HepG2 (cell line): ENCODE measurements at regions not wholly inside any gene's neighbourhood (a gene's known extent, or its start where the extent isn't known, plus 50 kb on each side); places are given as distances from the start of the nearest gene placed in this dataset.

ENCODE experiments used
- ATAC-seq: fragments of 200-7000 bp; cut with Tn5 transposase; 3 replicates; pipeline ENCODE4 v1.9.1; 2020; ENCODE audit warnings: mild to moderate bottlenecking, moderate library complexity
- BruUV-seq: library from RNA; stranded (reverse); fragments of 400-500 nt; replicated peaks from 2 replicates; lab custom pipeline; 2021; lab: Mats Ljungman, UMichigan
- CTCF ChIA-PET: fragments of 300-600 bp; formaldehyde crosslinking; extraction: SDS; loops from one replicate; lab custom pipeline; 2021; ENCODE audit warnings: low total read pairs, inconsistent platforms, low intra/inter-chr PET ratio; lab: Yijun Ruan, JAX
- POLR2A ChIA-PET: fragments of 350-600 bp; sonication (Branson Sonifier 250); formaldehyde crosslinking; loops from one replicate; lab custom pipeline; 2020; ENCODE audit warnings: antibody characterized with exemption, inconsistent platforms; lab: Yijun Ruan, JAX
- DNase-seq: peaks from one replicate; pipeline ENCODE4 v3.0.0-alpha.2; 2015; ENCODE audit warnings: low spot score
- FAIRE-seq: peaks from 3 replicates; lab custom pipeline; 2011; peaks lifted over from hg19 to GRCh38; lab: Jason Lieb, UNC
- H2AFZ ChIP-seq: one replicate; pipeline ENCODE4 v1.6.1; 2011; ENCODE audit warnings: low read length, inconsistent platforms
- H3K27ac ChIP-seq: fragments of 300-600 bp; 3 replicates; pipeline ENCODE4 v1.8.0; 2011; ENCODE audit warnings: mixed run types, mild to moderate bottlenecking, mixed read lengths, low read length, inconsistent platforms; ENCODE audit not compliant: insufficient read depth; ENCODE audit errors: extremely low read length
- H3K27me3 ChIP-seq, 2 experiments: fragments of 200-600 bp in 1 of 2; 2 replicates in 1 of 2; 3 replicates in 1 of 2; pipeline versions ENCODE4 v1.6.0 to v1.8.0; 2011; ENCODE audit warnings: low read length in 2 of 2, mild to moderate bottlenecking in 2 of 2, moderate library complexity in 2 of 2, inconsistent platforms in 1 of 2; ENCODE audit not compliant: insufficient read depth in 2 of 2, control insufficient read depth in 1 of 2
- H3K36me3 ChIP-seq, 2 experiments: fragments of 200-600 bp in 1 of 2; replicated peaks in 1 of 2; 2 replicates in 1 of 2; 3 replicates in 1 of 2; pipeline versions ENCODE4 v1.5.1 to v1.8.0; 2011; ENCODE audit warnings: low read length in 2 of 2, inconsistent platforms in 1 of 2; ENCODE audit not compliant: insufficient read depth in 2 of 2, control insufficient read depth in 1 of 2
- H3K4me1 ChIP-seq: 2 replicates; pipeline ENCODE4 v1.5.1; 2012; ENCODE audit warnings: low read length, inconsistent platforms; ENCODE audit not compliant: insufficient read depth
- H3K4me2 ChIP-seq: 2 replicates; pipeline ENCODE4 v1.6.0; 2011; ENCODE audit warnings: low read depth, low read length, inconsistent platforms
- H3K4me3 ChIP-seq, 3 experiments: fragments of 200-600 bp in 1 of 3; sonication (generic), shearing (Covaris generic) in 1 of 3; replicated peaks in 1 of 3; 2 replicates each; pipeline ENCODE4 v1.5.1; 2011 to 2016; ENCODE audit warnings: low read length in 3 of 3, inconsistent platforms in 2 of 3, low read depth in 2 of 3, mild to moderate bottlenecking in 2 of 3, control low read depth in 1 of 3, mixed read lengths in 1 of 3; ENCODE audit not compliant: insufficient read depth in 1 of 3
- H3K79me2 ChIP-seq: one replicate; pipeline ENCODE4 v1.6.1; 2011; ENCODE audit warnings: low read length, inconsistent platforms; ENCODE audit not compliant: insufficient read depth
- H3K9ac ChIP-seq: 2 replicates; pipeline ENCODE4 v1.6.0; 2011; ENCODE audit warnings: mild to moderate bottlenecking, low read depth, low read length, inconsistent platforms; ENCODE audit not compliant: insufficient read depth
- H3K9me3 ChIP-seq: 2 replicates; pipeline ENCODE4 v1.5.1; 2012; ENCODE audit warnings: mild to moderate bottlenecking, low read length
- H4K20me1 ChIP-seq: 2 replicates; pipeline ENCODE4 v1.6.0; 2011; ENCODE audit warnings: inconsistent platforms, mild to moderate bottlenecking, low read length, moderate library complexity; ENCODE audit not compliant: insufficient read depth
- ATF1 ChIP-seq: IDR thresholded peaks from 2 replicates; pipeline ENCODE4 v1.6.1; 2016; ENCODE audit warnings: mild to moderate bottlenecking, control low read depth
- ATM ChIP-seq: fragments of 450-650 bp; IDR thresholded peaks from 2 replicates; pipeline ENCODE4 v1.7.1; 2017; ENCODE audit warnings: mild to moderate bottlenecking, borderline replicate concordance
- CCAR2 ChIP-seq: fragments of 200-400 bp; formaldehyde crosslinking; optimal IDR thresholded peaks from 2 replicates; pipeline ENCODE3; 2018; ENCODE audit warnings: low read depth, mild to moderate bottlenecking, low read length, moderate library complexity
- CTCF ChIP-seq: sonication (generic); formaldehyde crosslinking; IDR thresholded peaks from 2 replicates; pipeline ENCODE4 v1.5.0; 2020; ENCODE audit warnings: mild to moderate bottlenecking, missing genetic modification reagents, moderate library complexity
- ELK4 ChIP-seq: sonication (generic); formaldehyde crosslinking; IDR thresholded peaks from 2 replicates; pipeline ENCODE4 v1.9.0; 2021; ENCODE audit warnings: missing genetic modification reagents, borderline replicate concordance
- HNF4G ChIP-seq, 2 experiments: sonication (generic) in 1 of 2; formaldehyde crosslinking in 1 of 2; IDR thresholded peaks; 2 replicates each; pipeline versions ENCODE4 v1.4.0 to v1.6.1; 2011 to 2020; ENCODE audit warnings: borderline replicate concordance in 2 of 2, low read depth in 2 of 2, mild to moderate bottlenecking in 2 of 2, low read length in 1 of 2, missing genetic modification reagents in 1 of 2, moderate library complexity in 1 of 2
- MAFK ChIP-seq, 2 experiments: IDR thresholded peaks in 1 of 2; conservative IDR thresholded peaks in 1 of 2; 2 replicates each; pipeline ENCODE4 v1.6.1; 2011; ENCODE audit warnings: improper control_type of control experiment in 2 of 2, low read length in 2 of 2
- MIER3 ChIP-seq: IDR thresholded peaks from 2 replicates; pipeline ENCODE4 v1.6.1; 2016; ENCODE audit warnings: missing compliant biosample characterization, borderline replicate concordance
- NAIF1 ChIP-seq: sonication (generic); formaldehyde crosslinking; IDR thresholded peaks from 2 replicates; pipeline ENCODE4 v1.5.0; 2020; ENCODE audit warnings: mild to moderate bottlenecking, missing genetic modification reagents, borderline replicate concordance
- NFIC ChIP-seq: IDR thresholded peaks from 2 replicates; pipeline ENCODE4 v1.6.1; 2012; ENCODE audit warnings: mild to moderate bottlenecking, low read length, inconsistent platforms
- SNAPC5 ChIP-seq: sonication (generic); formaldehyde crosslinking; IDR thresholded peaks from 2 replicates; pipeline ENCODE4 v1.8.1; 2023; ENCODE audit warnings: mild to moderate bottlenecking, missing genetic modification reagents, borderline replicate concordance
- ZBTB38 ChIP-seq: sonication (generic); formaldehyde crosslinking; IDR thresholded peaks from 2 replicates; pipeline ENCODE4 v1.5.1; 2020; ENCODE audit warnings: mild to moderate bottlenecking, missing genetic modification reagents
- ZC3H4 ChIP-seq: sonication (generic); formaldehyde crosslinking; IDR thresholded peaks from 2 replicates; pipeline ENCODE4 v1.4.0; 2020; ENCODE audit warnings: missing genetic modification reagents, borderline replicate concordance
- ZKSCAN1 ChIP-seq: fragments of 150-350 bp; IDR thresholded peaks from 2 replicates; pipeline ENCODE4 v1.6.1; 2014; ENCODE audit warnings: low read length
- ZNF264 ChIP-seq: sonication (generic); formaldehyde crosslinking; IDR thresholded peaks from 2 replicates; pipeline ENCODE4 v1.4.0; 2020; ENCODE audit warnings: missing genetic modification reagents
- ZNF431 ChIP-seq: sonication (generic); formaldehyde crosslinking; IDR thresholded peaks from 2 replicates; pipeline ENCODE4 v1.9.0; 2022; ENCODE audit warnings: missing genetic modification reagents, low read depth, mild to moderate bottlenecking, borderline replicate concordance
- ZNF446 ChIP-seq: sonication (generic); formaldehyde crosslinking; IDR thresholded peaks from 2 replicates; pipeline ENCODE4 v1.5.0; 2020; ENCODE audit warnings: mild to moderate bottlenecking, missing genetic modification reagents
- ZNF552 ChIP-seq: sonication (generic); formaldehyde crosslinking; IDR thresholded peaks from 2 replicates; pipeline ENCODE4 v1.9.0; 2022; ENCODE audit warnings: missing genetic modification reagents, mild to moderate bottlenecking, borderline replicate concordance
- ZNF577 ChIP-seq: sonication (generic); formaldehyde crosslinking; IDR thresholded peaks from 2 replicates; pipeline ENCODE4 v1.4.0; 2020; ENCODE audit warnings: mild to moderate bottlenecking, low read depth, missing genetic modification reagents, borderline replicate concordance
- ZNF773 ChIP-seq: sonication (generic); formaldehyde crosslinking; IDR thresholded peaks from 2 replicates; pipeline ENCODE4 v1.4.0; 2020; ENCODE audit warnings: missing genetic modification reagents, borderline replicate concordance
- WGBS: methylation state at CpG from one replicate; pipeline ENCODE4 v1.1.6; 2017; ENCODE audit warnings: low lambda C conversion rate; 5-methylcytosine and 5-hydroxymethylcytosine counted together
- in situ Hi-C: cut with HindIII; loops from 2 replicates; pipeline ENCODE4 v1.10.0; 2017; ENCODE audit warnings: low pct_unique_long_range_greater_than_20kb; ENCODE audit not compliant: extremely low pct_ligation_motif_present
- intact Hi-C: fragments of 100-400 bp; cut with micrococcal nuclease; formaldehyde crosslinking; loops from one replicate; pipeline ENCODE4 v1.10.0; 2022; ENCODE audit not compliant: unreplicated experiment

DNA sequence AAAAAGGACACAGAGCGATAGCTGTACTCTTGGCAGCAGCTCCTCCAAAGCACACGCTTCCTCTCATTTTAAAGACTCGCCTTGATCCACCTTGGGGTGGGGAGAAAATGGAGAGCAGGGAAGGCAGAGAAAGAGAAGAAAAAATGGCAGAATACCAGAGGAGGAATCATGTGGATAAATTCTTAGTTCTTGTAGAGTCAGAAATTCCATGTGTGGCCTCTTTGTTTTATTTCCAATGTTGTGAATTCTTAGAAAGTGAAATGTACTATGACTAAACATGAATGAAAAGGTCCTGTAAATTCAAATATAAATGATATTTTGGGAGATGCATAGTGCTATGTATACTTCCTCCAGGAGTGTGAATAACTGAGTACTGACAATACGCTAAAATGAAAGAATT lies 89.7 kb upstream of the SESTD1 start:
- no peaks in the 10 kb centered on the region for H3K79me2 ChIP-seq
- H3K27me3 ChIP-seq = no peaks in the 10 kb centered on the region
- BruUV-seq = no TSS peak
- no peak overlapping the region for H3K27ac ChIP-seq
- ATAC-seq = no peak
- no peak overlapping the region for H2AFZ ChIP-seq
- no peak overlapping the region for H3K9ac ChIP-seq
- in situ Hi-C loops = no loop called here
- whole genome bisulfite sequencing = 88% methylated on average over 4 of the region's 4 CpGs
- intact Hi-C loops = no loop called here
- no peak for DNase-seq
- ChIA-PET POLR2A (no interaction called here), CTCF (no interaction called here)
- no peaks in the 10 kb centered on the region for H3K36me3 ChIP-seq
- no peak overlapping the region for H3K4me3 ChIP-seq
- no peak overlapping the region for H3K4me2 ChIP-seq
- no peaks in the 10 kb centered on the region for H3K4me1 ChIP-seq
- H3K9me3 ChIP-seq = no peaks in the 10 kb centered on the region
- no peak for TF ChIP-seq ZNF431 (CRISPR knock-in tag)
- TF ChIP-seq ZNF773 = no peak
- TF ChIP-seq NAIF1 (CRISPR knock-in tag) = no peak
- TF ChIP-seq ZKSCAN1 = no peak
- no peak for TF ChIP-seq ZNF577
- TF ChIP-seq ZNF552 (CRISPR knock-in tag) = no peak
- no peak for TF ChIP-seq ZNF446 (CRISPR knock-in tag)
- TF ChIP-seq SNAPC5 = no peak
- no peak for TF ChIP-seq ZNF264 (CRISPR knock-in tag)
- no peak for TF ChIP-seq CTCF
- no peak for TF ChIP-seq ZC3H4 (CRISPR knock-in tag)
- TF ChIP-seq MAFK (conservative IDR thresholded peaks at IDR 0.05 in 1 of 2, IDR thresholded peaks at IDR 0.05 in 1 of 2; ENCODE audit: low read length in 2 of 2) = no peak
- no peak for TF ChIP-seq ATF1 (CRISPR knock-in tag)
- TF ChIP-seq ZBTB38 (CRISPR knock-in tag) = no peak
- TF ChIP-seq ELK4 = no peak
- no peak for TF ChIP-seq ATM
- no peak for TF ChIP-seq CCAR2
- TF ChIP-seq MIER3 = no peak
- TF ChIP-seq NFIC = no peak
- TF ChIP-seq HNF4G (IDR thresholded peaks at IDR 0.05; ENCODE audit: borderline replicate concordance, low read depth, low read length) = no peak
- no peak for TF ChIP-seq HNF4G (CRISPR knock-in tag; IDR thresholded peaks at IDR 0.05; ENCODE audit: borderline replicate concordance, low read depth)
- no peaks in the 10 kb centered on the region for H4K20me1 ChIP-seq
- no peak for FAIRE-seq
